Thymus (tissue), 11 donors: ENCODE measurements at regions not wholly inside any gene's neighbourhood (a gene's known extent, or its start where the extent isn't known, plus 50 kb on each side); places are given as distances from the start of the nearest gene placed in this dataset.

Source experiments
- DNase-seq, 9 donors: peaks; one replicate each; pipeline ENCODE4 v3.0.0-alpha.2; 2013; ENCODE audit warnings: low spot score in 9 of 9, low read depth in 6 of 9, missing footprints in 1 of 9
- H3K27ac ChIP-seq, 2 donors: one replicate each; pipeline ENCODE4 v1.5.1; 2013; ENCODE audit warnings: control low read depth in 1 of 2, low read depth in 1 of 2, low read length in 1 of 2, mild to moderate bottlenecking in 1 of 2, moderate library complexity in 1 of 2
- H3K27me3 ChIP-seq, 2 donors: one replicate each; pipeline ENCODE4 v1.5.1; 2013; ENCODE audit warnings: low read length in 1 of 2; ENCODE audit not compliant: control insufficient read depth in 2 of 2, insufficient read depth in 1 of 2
- H3K36me3 ChIP-seq, 2 donors: one replicate each; pipeline ENCODE4 v1.5.1; 2013; ENCODE audit warnings: low read length in 1 of 2, mild to moderate bottlenecking in 1 of 2, moderate library complexity in 1 of 2; ENCODE audit not compliant: control insufficient read depth in 2 of 2, insufficient read depth in 2 of 2
- H3K4me1 ChIP-seq, 2 donors: one replicate each; pipeline ENCODE4 v1.5.1; 2013; ENCODE audit warnings: low read length in 2 of 2; ENCODE audit not compliant: control insufficient read depth in 2 of 2, insufficient read depth in 2 of 2
- H3K4me3 ChIP-seq, 2 donors: one replicate each; pipeline ENCODE4 v1.5.1; 2013; ENCODE audit warnings: low read length in 2 of 2, control low read depth in 1 of 2, mild to moderate bottlenecking in 1 of 2
- H3K9me3 ChIP-seq, 2 donors: one replicate each; pipeline ENCODE4 v1.5.1; 2013; ENCODE audit warnings: low read length in 1 of 2, mild to moderate bottlenecking in 1 of 2; ENCODE audit not compliant: control insufficient read depth in 2 of 2, insufficient read depth in 1 of 2
- WGBS: extraction: QIAGEN DNeasy Blood & Tissue Kit; methylation state at CpG from one replicate; pipeline ENCODE4 v1.1.7; 2013; 5-methylcytosine and 5-hydroxymethylcytosine counted together
- donor health status: healthy.

GRCh38 chr2:234716271-234716670 lies 219.4 kb upstream of the ARL4C start:
- Histone ChIP-seq H3K27ac (no peak overlapping the region), H3K4me1 (no peaks in the 10 kb centered on the region), H3K4me3 (no peak overlapping the region), H3K27me3 (no peaks in the 10 kb centered on the region), H3K36me3 (no peaks in the 10 kb centered on the region), H3K9me3 (no peaks in the 10 kb centered on the region)
- 94% methylated on average over 9 of the region's 9 CpGs for WGBS
- no peak for DNase-seq

GRCh38 chr2:234715671-234716250 lies 218.9 kb upstream of the ARL4C start:
- Histone ChIP-seq H3K27ac (no peak overlapping the region), H3K36me3 (no peaks in the 10 kb centered on the region), H3K27me3 (no peaks in the 10 kb centered on the region), H3K4me3 (no peak overlapping the region), H3K9me3 (no peaks in the 10 kb centered on the region), H3K4me1 (no peaks in the 10 kb centered on the region)
- WGBS, result 96% methylated on average over 13 of the region's 13 CpGs
- no peak for DNase-seq

- 97% methylated on average over 5 of the region's 5 CpGs for WGBS
- Histone ChIP-seq H3K4me1 (no peaks in the 10 kb centered on the region), H3K4me3 (no peak overlapping the region), H3K27ac (no peak overlapping the region), H3K27me3 (no peaks in the 10 kb centered on the region), H3K9me3 (no peaks in the 10 kb centered on the region), H3K36me3 (no peaks in the 10 kb centered on the region)
- no peak for DNase-seq
Measured at GRCh38 chr2:234714711-234715110, 217.8 kb upstream of the ARL4C start.

- Histone ChIP-seq H3K9me3 (no peaks in the 10 kb centered on the region), H3K4me1 (no peaks in the 10 kb centered on the region), H3K27me3 (no peaks in the 10 kb centered on the region), H3K27ac (no peak overlapping the region), H3K36me3 (no peaks in the 10 kb centered on the region), H3K4me3 (no peak overlapping the region)
- WGBS, result 93% methylated on average over 4 of the region's 4 CpGs
- DNase-seq, result no peak
Measured at GRCh38 chr2:234712421-234712935, 215.6 kb upstream of the ARL4C start.

- Histone ChIP-seq H3K4me1 (no peaks in the 10 kb centered on the region), H3K27me3 (no peaks in the 10 kb centered on the region), H3K27ac (no peak overlapping the region), H3K9me3 (no peaks in the 10 kb centered on the region), H3K4me3 (no peak overlapping the region), H3K36me3 (no peaks in the 10 kb centered on the region)
- 97% methylated on average over 2 of the region's 2 CpGs for WGBS
- no peak for DNase-seq
Measured at GRCh38 chr2:234711308-234711707, 214.4 kb upstream of the ARL4C start.

GRCh38 chr2:234710587-234710986 lies 213.7 kb upstream of the ARL4C start:
- Histone ChIP-seq H3K27me3 (no peaks in the 10 kb centered on the region), H3K4me3 (no peak overlapping the region), H3K36me3 (no peaks in the 10 kb centered on the region), H3K9me3 (no peaks in the 10 kb centered on the region), H3K4me1 (no peaks in the 10 kb centered on the region), H3K27ac (no peak overlapping the region)
- WGBS, result 95% methylated on average over 5 of the region's 5 CpGs
- DNase-seq, result no peak

- H3K27me3 ChIP-seq, result no peaks in the 10 kb centered on the region
- WGBS, result 92% methylated on average over 4 of the region's 4 CpGs
- H3K27ac ChIP-seq, result no peak overlapping the region
- DNase-seq, result no peak
- H3K4me1 ChIP-seq, result no peaks in the 10 kb centered on the region
- no peaks in the 10 kb centered on the region for H3K9me3 ChIP-seq
- H3K36me3 ChIP-seq, result no peaks in the 10 kb centered on the region
- no peak overlapping the region for H3K4me3 ChIP-seq
Measured at GRCh38 chr2:234710066-234710465, 213.2 kb upstream of the ARL4C start.

- Histone ChIP-seq H3K36me3 (no peaks in the 10 kb centered on the region), H3K4me3 (no peak overlapping the region), H3K4me1 (no peaks in the 10 kb centered on the region), H3K27me3 (no peaks in the 10 kb centered on the region), H3K27ac (no peak overlapping the region), H3K9me3 (no peaks in the 10 kb centered on the region)
- over 99% methylated on average over 3 of the region's 3 CpGs for WGBS
- DNase-seq, result no peak
Measured at GRCh38 chr2:234708717-234709116, 211.8 kb upstream of the ARL4C start.

- 92% methylated on average over 10 of the region's 10 CpGs for WGBS
- DNase-seq, result no peak
- no peak overlapping the region for H3K27ac ChIP-seq
- no peak overlapping the region for H3K4me3 ChIP-seq
- no peaks in the 10 kb centered on the region for H3K4me1 ChIP-seq
- H3K36me3 ChIP-seq, result no peaks in the 10 kb centered on the region
- no peaks in the 10 kb centered on the region for H3K27me3 ChIP-seq
- no peaks in the 10 kb centered on the region for H3K9me3 ChIP-seq
Measured at GRCh38 chr2:234708091-234708683, 211.3 kb upstream of the ARL4C start.
